H1 (cell line): ENCODE measurements at regions not wholly inside any gene's neighbourhood (a gene's known extent, or its start where the extent isn't known, plus 50 kb on each side); places are given as distances from the start of the nearest gene placed in this dataset.

Experiments used
- CTCF ChIA-PET: fragments of 300-600 bp; sonication (Branson Sonifier 250); formaldehyde crosslinking; loops from one replicate; lab custom pipeline; 2021; ENCODE audit not compliant: partially characterized antibody; lab: Charles Lee
- POLR2A ChIA-PET: fragments of 300-600 bp; sonication (Branson Sonifier 250); formaldehyde crosslinking; loops from one replicate; lab custom pipeline; 2021; ENCODE audit warnings: inconsistent platforms; ENCODE audit not compliant: partially characterized antibody; lab: Charles Lee
- DNase-seq, 2 experiments: peaks; one replicate each; pipeline versions ENCODE4 v3.0.0 to v3.0.0-alpha.2; 2010 to 2022; ENCODE audit warnings: low spot score in 2 of 2, low read depth in 1 of 2, mixed read lengths in 1 of 2
- FAIRE-seq: peaks from 2 replicates; lab custom pipeline; 2011; peaks lifted over from hg19 to GRCh38; lab: Jason Lieb, UNC
- H2AFZ ChIP-seq: 2 replicates; pipeline ENCODE4 v1.8.1; 2012; ENCODE audit warnings: low read length, inconsistent platforms
- H2AK5ac ChIP-seq: 2 replicates; pipeline ENCODE4 v1.6.1; 2013; ENCODE audit warnings: low read depth, low read length
- H2BK120ac ChIP-seq: replicated peaks from 2 replicates; pipeline ENCODE3; 2013; ENCODE audit warnings: low read depth, low read length, inconsistent platforms
- H2BK12ac ChIP-seq: 2 replicates; pipeline ENCODE4 v1.6.1; 2013; ENCODE audit warnings: low read depth, low read length
- H2BK15ac ChIP-seq: 2 replicates; pipeline ENCODE4 v1.6.1; 2013; ENCODE audit warnings: low read length
- H2BK20ac ChIP-seq: 2 replicates; pipeline ENCODE4 v1.6.1; 2013; ENCODE audit warnings: low read length
- H2BK5ac ChIP-seq: 2 replicates; pipeline ENCODE4 v1.6.1; 2013; ENCODE audit warnings: low read depth, low read length
- H3K14ac ChIP-seq: 2 replicates; pipeline ENCODE4 v1.6.1; 2013; ENCODE audit warnings: inconsistent platforms; ENCODE audit not compliant: insufficient read length
- H3K18ac ChIP-seq: 2 replicates; pipeline ENCODE4 v1.6.1; 2013; ENCODE audit warnings: low read length; ENCODE audit errors: extremely low read depth
- H3K23ac ChIP-seq: 2 replicates; pipeline ENCODE4 v1.6.1; 2013; ENCODE audit warnings: inconsistent platforms; ENCODE audit not compliant: insufficient read length
- H3K23me2 ChIP-seq: 2 replicates; pipeline ENCODE4 v1.6.1; 2013; ENCODE audit warnings: low read depth, low read length
- H3K27ac ChIP-seq: 2 replicates; pipeline ENCODE4 v1.6.1; 2011; ENCODE audit warnings: low read depth, low read length, inconsistent platforms
- H3K27me3 ChIP-seq, 4 experiments: replicated peaks in 1 of 4; 1 replicate in 1 of 4; 2 replicates in 3 of 4; pipeline versions ENCODE4 v1.6.1 to v1.8.1; 2011 to 2013; ENCODE audit warnings: low read length in 3 of 4, mild to moderate bottlenecking in 3 of 4, inconsistent platforms in 2 of 4, mixed read lengths in 2 of 4, moderate library complexity in 1 of 4; ENCODE audit not compliant: control insufficient read depth in 3 of 4, insufficient read depth in 3 of 4; ENCODE audit errors: extremely low read depth in 1 of 4
- H3K36me3 ChIP-seq, 4 experiments: 2 replicates each; pipeline versions ENCODE4 v1.6.1 to v1.8.1; 2011 to 2013; ENCODE audit warnings: mild to moderate bottlenecking in 4 of 4, low read length in 3 of 4, moderate library complexity in 2 of 4, control low read depth in 1 of 4, inconsistent platforms in 1 of 4; ENCODE audit not compliant: insufficient read depth in 4 of 4, control insufficient read depth in 2 of 4
- H3K4ac ChIP-seq: replicated peaks from 2 replicates; pipeline ENCODE3; 2013; ENCODE audit warnings: low read length, low read depth, mixed read lengths, inconsistent platforms; ENCODE audit not compliant: insufficient read length
- H3K4me1 ChIP-seq, 4 experiments: replicated peaks in 1 of 4; 1 replicate in 1 of 4; 2 replicates in 3 of 4; pipeline versions ENCODE4 v1.6.1 to v1.8.1; 2011 to 2013; ENCODE audit warnings: low read length in 3 of 4, inconsistent platforms in 2 of 4, mixed read lengths in 1 of 4; ENCODE audit not compliant: insufficient read depth in 4 of 4, control insufficient read depth in 3 of 4
- H3K4me2 ChIP-seq, 2 experiments: 2 replicates each; pipeline versions ENCODE4 v1.6.1 to v1.8.1; 2011 to 2013; ENCODE audit warnings: low read depth in 2 of 2, low read length in 2 of 2, control low read depth in 1 of 2, inconsistent platforms in 1 of 2, mild to moderate bottlenecking in 1 of 2; ENCODE audit not compliant: insufficient read depth in 1 of 2
- H3K4me3 ChIP-seq, 4 experiments: fragments of 200-600, 300-600 bp in 1 of 4; sonication (generic), shearing (Covaris generic), sonication (Bioruptor Twin) in 1 of 4; 2 replicates each; pipeline versions ENCODE4 v1.5.1 to v1.8.1; 2011 to 2016; ENCODE audit warnings: low read length in 4 of 4, low read depth in 3 of 4, control low read depth in 2 of 4, inconsistent platforms in 2 of 4, mild to moderate bottlenecking in 2 of 4, mixed read lengths in 1 of 4, moderate library complexity in 1 of 4; ENCODE audit not compliant: insufficient read depth in 2 of 4; ENCODE audit errors: extremely low read depth in 1 of 4
- H3K56ac ChIP-seq: replicated peaks from 2 replicates; pipeline ENCODE3; 2013; ENCODE audit warnings: low read depth, mild to moderate bottlenecking, mixed read lengths, low read length, inconsistent platforms; ENCODE audit not compliant: insufficient read length
- H3K79me1 ChIP-seq: 2 replicates; pipeline ENCODE4 v1.6.1; 2013; ENCODE audit warnings: low read depth, low read length, control low read depth
- H3K79me2 ChIP-seq, 2 experiments: 2 replicates each; pipeline versions ENCODE4 v1.6.1 to v1.8.1; 2012 to 2013; ENCODE audit warnings: low read length in 2 of 2, mild to moderate bottlenecking in 2 of 2, inconsistent platforms in 1 of 2; ENCODE audit not compliant: insufficient read depth in 2 of 2, control insufficient read depth in 1 of 2
- H3K9ac ChIP-seq, 4 experiments: replicated peaks in 1 of 4; 1 replicate in 1 of 4; 2 replicates in 3 of 4; pipeline versions ENCODE4 v1.6.1 to v1.8.1; 2011 to 2013; ENCODE audit warnings: low read depth in 3 of 4, low read length in 3 of 4, control low read depth in 2 of 4, mild to moderate bottlenecking in 2 of 4, moderate library complexity in 2 of 4, inconsistent platforms in 1 of 4; ENCODE audit errors: extremely low read depth in 1 of 4
- H3K9me3 ChIP-seq, 2 experiments: 2 replicates each; pipeline versions ENCODE4 v1.6.1 to v1.8.1; 2012 to 2013; ENCODE audit warnings: mild to moderate bottlenecking in 2 of 2, moderate library complexity in 2 of 2, control low read depth in 1 of 2, inconsistent platforms in 1 of 2, low read depth in 1 of 2, low read length in 1 of 2, mixed read lengths in 1 of 2; ENCODE audit not compliant: insufficient read depth in 2 of 2
- H4K20me1 ChIP-seq, 2 experiments: replicated peaks in 1 of 2; 2 replicates each; pipeline versions ENCODE3 to v1.8.1; 2011 to 2013; ENCODE audit warnings: inconsistent platforms in 2 of 2, low read length in 2 of 2, mild to moderate bottlenecking in 1 of 2; ENCODE audit not compliant: insufficient read depth in 2 of 2, control insufficient read depth in 1 of 2
- H4K5ac ChIP-seq: 2 replicates; pipeline ENCODE4 v1.6.1; 2013; ENCODE audit warnings: low read length, low read depth, mixed read lengths, inconsistent platforms; ENCODE audit not compliant: insufficient read length
- H4K8ac ChIP-seq: 2 replicates; pipeline ENCODE4 v1.8.0; 2013; ENCODE audit warnings: mild to moderate bottlenecking, moderate library complexity, low read length, inconsistent platforms; ENCODE audit not compliant: insufficient read depth; ENCODE audit errors: extremely low read depth
- H4K91ac ChIP-seq: replicated peaks from 2 replicates; pipeline ENCODE3; 2013; ENCODE audit warnings: low read length, mixed read lengths, inconsistent platforms; ENCODE audit not compliant: insufficient read length
- ASH2L ChIP-seq: fragments of 200-600, 300-600 bp; sonication (generic); IDR thresholded peaks from one replicate; pipeline ENCODE4 v1.7.1; 2017; ENCODE audit warnings: low read length
- BRCA1 ChIP-seq: IDR thresholded peaks from 2 replicates; pipeline ENCODE4 v1.6.1; 2012; ENCODE audit warnings: low read depth, low read length, improper control_type of control experiment
- CREB1 ChIP-seq: IDR thresholded peaks from 2 replicates; pipeline ENCODE4 v1.6.1; 2012; ENCODE audit warnings: inconsistent platforms
- GABPA ChIP-seq: IDR thresholded peaks from 2 replicates; pipeline ENCODE4 v1.6.1; 2011; ENCODE audit warnings: mild to moderate bottlenecking, low read length, moderate library complexity, borderline replicate concordance; ENCODE audit not compliant: insufficient read depth
- GTF2F1 ChIP-seq: IDR thresholded peaks from 2 replicates; pipeline ENCODE4 v1.6.1; 2012; ENCODE audit warnings: low read depth, low read length, improper control_type of control experiment, borderline replicate concordance
- KDM1A ChIP-seq: fragments of 200-600, 300-600 bp; sonication (generic); IDR thresholded peaks from 2 replicates; pipeline ENCODE4 v1.7.1; 2016; ENCODE audit warnings: mild to moderate bottlenecking, low read length, borderline replicate concordance
- PHF8 ChIP-seq: fragments of 200-600 bp; sonication (generic); conservative IDR thresholded peaks from 2 replicates; pipeline ENCODE4 v1.7.1; 2012; ENCODE audit warnings: low read depth, mild to moderate bottlenecking, inconsistent platforms, low read length, moderate library complexity
- RAD21 ChIP-seq, 2 experiments: IDR thresholded peaks in 1 of 2; conservative IDR thresholded peaks in 1 of 2; 2 replicates each; pipeline ENCODE4 v1.6.1; 2011; ENCODE audit warnings: low read depth in 2 of 2, low read length in 2 of 2, improper control_type of control experiment in 1 of 2, inconsistent platforms in 1 of 2, mild to moderate bottlenecking in 1 of 2, moderate library complexity in 1 of 2
- RXRA ChIP-seq: IDR thresholded peaks from 2 replicates; pipeline ENCODE4 v1.6.1; 2011; ENCODE audit warnings: low read depth, mild to moderate bottlenecking, low read length, moderate library complexity; ENCODE audit not compliant: insufficient read depth
- SRF ChIP-seq: IDR thresholded peaks from 2 replicates; pipeline ENCODE4 v1.6.1; 2011; ENCODE audit warnings: mild to moderate bottlenecking, low read depth, low read length, moderate library complexity
- SUZ12 ChIP-seq: fragments of 200-600 bp; sonication (generic); IDR thresholded peaks from 2 replicates; pipeline ENCODE4 v1.6.1; 2012; ENCODE audit warnings: mild to moderate bottlenecking, inconsistent platforms, low read length, moderate library complexity, mixed read lengths
- YY1 ChIP-seq: IDR thresholded peaks from 2 replicates; pipeline ENCODE4 v1.6.1; 2011; ENCODE audit warnings: low read depth, mild to moderate bottlenecking, low read length
- WGBS, 2 experiments: shearing (Covaris generic) in 1 of 2; methylation state at CpG; one replicate each; pipeline versions ENCODE4 v1.1.6 to v1.1.7; 2013 to 2015; ENCODE audit warnings: low lambda C conversion rate in 2 of 2, mixed read lengths in 2 of 2, inconsistent platforms in 1 of 2, low coverage in 1 of 2, missing lambda C conversion rate in 1 of 2; ENCODE audit not compliant: insufficient replicate concordance in 2 of 2, insufficient coverage in 1 of 2, insufficient read length in 1 of 2; ENCODE audit errors: extremely low coverage in 1 of 2, missing lambda C conversion rate in 1 of 2; 5-methylcytosine and 5-hydroxymethylcytosine counted together
- TF ChIP-seq, protein P1 (sequence below): IDR thresholded peaks from 2 replicates; pipeline ENCODE4 v1.6.1; 2011; ENCODE audit warnings: low read depth, mild to moderate bottlenecking, low read length; ENCODE audit not compliant: insufficient read depth
- TF ChIP-seq, protein P2 (sequence below): IDR thresholded peaks from 2 replicates; pipeline ENCODE4 v1.6.1; 2012; ENCODE audit warnings: inconsistent platforms

DNA sequence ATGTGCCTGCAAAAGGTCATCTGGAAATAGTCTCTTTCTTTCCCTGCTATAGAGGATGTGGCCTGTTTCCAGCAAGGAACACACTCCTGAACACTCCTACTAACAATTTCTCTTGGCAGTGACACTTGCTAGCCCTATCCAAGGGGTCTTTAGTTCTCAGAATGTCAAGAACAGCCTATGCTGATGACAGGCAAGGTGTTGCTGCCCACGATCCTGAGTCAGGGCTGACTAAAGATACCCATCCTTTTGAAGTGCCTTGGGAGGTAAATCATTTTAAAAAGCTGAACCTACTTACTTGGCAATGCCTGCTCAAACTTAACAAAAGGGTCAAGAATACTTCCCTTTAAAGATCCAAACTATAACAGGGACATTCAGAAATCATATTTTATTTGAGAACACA lies 1146.4 kb downstream of the VRK1 start:
- no peaks in the 10 kb centered on the region for H3K27me3 ChIP-seq
- no peak overlapping the region for H2BK12ac ChIP-seq
- no peak overlapping the region for H3K56ac ChIP-seq
- no peak overlapping the region for H3K14ac ChIP-seq
- no peak overlapping the region for H2BK5ac ChIP-seq
- FAIRE-seq (no peak), DNase-seq (no peak)
- H2AK5ac ChIP-seq = no peak overlapping the region
- no peaks in the 10 kb centered on the region for H3K4me1 ChIP-seq
- H2BK120ac ChIP-seq = no peak overlapping the region
- no peak overlapping the region for H2AFZ ChIP-seq
- no peaks in the 10 kb centered on the region for H4K20me1 ChIP-seq
- H3K79me1 ChIP-seq = no peaks in the 10 kb centered on the region
- H3K23ac ChIP-seq = no peak overlapping the region
- ChIA-PET CTCF (no interaction called here), POLR2A (no interaction called here)
- H3K23me2 ChIP-seq = no peaks in the 10 kb centered on the region
- no peaks in the 10 kb centered on the region for H3K79me2 ChIP-seq
- H4K8ac ChIP-seq = no peak overlapping the region
- H4K91ac ChIP-seq = no peak overlapping the region
- H3K27ac ChIP-seq = no peak overlapping the region
- no peaks in the 10 kb centered on the region for H3K9me3 ChIP-seq
- no peak overlapping the region for H3K9ac ChIP-seq
- H3K18ac ChIP-seq = no peak overlapping the region
- 93% methylated on average over 1 of the region's 1 CpG; no CpG with 5 or more reads in 1 of the 2 experiments for WGBS, 2 experiments
- H3K4ac ChIP-seq = no peak overlapping the region
- H3K36me3 ChIP-seq = no peaks in the 10 kb centered on the region
- H3K4me2 ChIP-seq = no peak overlapping the region
- H4K5ac ChIP-seq = no peak overlapping the region
- no peak overlapping the region for H2BK15ac ChIP-seq
- H3K4me3 ChIP-seq = no peak overlapping the region
- H2BK20ac ChIP-seq = no peak overlapping the region
- TF ChIP-seq, protein P1, sequence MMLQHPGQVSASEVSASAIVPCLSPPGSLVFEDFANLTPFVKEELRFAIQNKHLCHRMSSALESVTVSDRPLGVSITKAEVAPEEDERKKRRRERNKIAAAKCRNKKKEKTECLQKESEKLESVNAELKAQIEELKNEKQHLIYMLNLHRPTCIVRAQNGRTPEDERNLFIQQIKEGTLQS = no peak
- TF ChIP-seq SRF = no peak
- no peak for TF ChIP-seq PHF8
- TF ChIP-seq KDM1A = no peak
- TF ChIP-seq ASH2L = no peak
- TF ChIP-seq GTF2F1 = no peak
- no peak for TF ChIP-seq RXRA
- no peak for TF ChIP-seq YY1
- TF ChIP-seq, protein P2, sequence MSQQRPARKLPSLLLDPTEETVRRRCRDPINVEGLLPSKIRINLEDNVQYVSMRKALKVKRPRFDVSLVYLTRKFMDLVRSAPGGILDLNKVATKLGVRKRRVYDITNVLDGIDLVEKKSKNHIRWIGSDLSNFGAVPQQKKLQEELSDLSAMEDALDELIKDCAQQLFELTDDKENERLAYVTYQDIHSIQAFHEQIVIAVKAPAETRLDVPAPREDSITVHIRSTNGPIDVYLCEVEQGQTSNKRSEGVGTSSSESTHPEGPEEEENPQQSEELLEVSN = no peak
- TF ChIP-seq SUZ12 = no peak
- TF ChIP-seq CREB1 = no peak
- no peak for TF ChIP-seq RAD21 (IDR thresholded peaks at IDR 0.05 in 1 of 2, conservative IDR thresholded peaks at IDR 0.05 in 1 of 2; ENCODE audit: low read depth in 2 of 2, low read length in 2 of 2)
- no peak for TF ChIP-seq GABPA
- TF ChIP-seq BRCA1 = no peak
